ENCODE measurements at regions not wholly inside any gene's neighbourhood (a gene's known extent, or its start where the extent isn't known, plus 50 kb on each side); places are given as distances from the start of the nearest gene placed in this dataset.

GRCh38 chr3:24846286-24846860, 351.7 kb upstream of the THRB start:
- Histone ChIP-seq H3K36me3 (replicated peaks; ENCODE audit: insufficient read depth, low read length) (no peaks in the 10 kb centered on the region), H3K9ac (ENCODE audit: low read length) (no peak overlapping the region), H3F3A (ENCODE audit: insufficient read depth, low read length) (no peaks in the 10 kb centered on the region), H3K4me3 (ENCODE audit: low read length) (no peak overlapping the region), H2AFZ (ENCODE audit: low read length) (no peak overlapping the region), H4K20me1 (ENCODE audit: insufficient read depth, low read length) (no peaks in the 10 kb centered on the region), H3K4me1 (ENCODE audit: low read length) (no peaks in the 10 kb centered on the region), H3K79me2 (ENCODE audit: low read length) (no peaks in the 10 kb centered on the region), H3K4me2 (ENCODE audit: low read depth, low read length) (no peak overlapping the region), H3K9me3 (replicated peaks; ENCODE audit: insufficient read depth, low read length) (no peaks in the 10 kb centered on the region), H3K27ac (ENCODE audit: low read length) (no peak overlapping the region), H3K9me2 (replicated peaks; ENCODE audit: insufficient read depth, low read length) (no peaks in the 10 kb centered on the region), H3K27me3 (replicated peaks; ENCODE audit: insufficient read depth, low read length) (no peaks in the 10 kb centered on the region)
- TF ChIP-seq EZH2phosphoT487 (IDR thresholded peaks at IDR 0.05; ENCODE audit: low read length) (no peak), CTCF (IDR thresholded peaks at IDR 0.05; ENCODE audit: low read length) (no peak), EZH2 (optimal IDR thresholded peaks at IDR 0.05; ENCODE audit: low read depth, low read length) (no peak)
- no peak for DNase-seq

DNA sequence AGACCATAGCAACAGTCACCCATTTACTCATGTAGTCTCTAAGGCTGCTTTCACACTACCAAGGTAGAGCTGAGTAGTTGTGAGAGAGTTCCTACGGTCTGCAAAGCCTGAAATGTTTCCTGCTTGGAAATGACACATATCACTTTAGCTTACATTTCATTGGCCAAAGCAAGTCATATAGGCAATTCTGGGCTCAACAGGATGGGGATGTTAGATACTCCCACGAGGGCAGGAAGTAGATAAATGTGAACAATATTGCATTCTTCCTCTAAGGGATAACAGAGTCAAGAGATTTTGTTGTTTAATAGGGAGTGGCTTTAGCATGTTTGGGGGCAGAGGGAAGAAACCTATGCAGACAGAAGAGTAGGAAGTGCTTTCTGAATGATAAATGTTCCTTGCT, 355.6 kb upstream of the THRB start:
- Histone ChIP-seq H4K20me1 (ENCODE audit: insufficient read depth, low read length) (no peaks in the 10 kb centered on the region), H3K27me3 (replicated peaks; ENCODE audit: insufficient read depth, low read length) (no peaks in the 10 kb centered on the region), H3K79me2 (ENCODE audit: low read length) (no peaks in the 10 kb centered on the region), H3K27ac (ENCODE audit: low read length) (no peak overlapping the region), H2AFZ (ENCODE audit: low read length) (no peak overlapping the region), H3K36me3 (replicated peaks; ENCODE audit: insufficient read depth, low read length) (no peaks in the 10 kb centered on the region), H3F3A (ENCODE audit: insufficient read depth, low read length) (no peaks in the 10 kb centered on the region), H3K9ac (ENCODE audit: low read length) (no peak overlapping the region), H3K4me2 (ENCODE audit: low read depth, low read length) (no peak overlapping the region), H3K4me1 (ENCODE audit: low read length) (no peaks in the 10 kb centered on the region), H3K9me3 (replicated peaks; ENCODE audit: insufficient read depth, low read length) (no peaks in the 10 kb centered on the region), H3K9me2 (replicated peaks; ENCODE audit: insufficient read depth, low read length) (no peaks in the 10 kb centered on the region), H3K4me3 (ENCODE audit: low read length) (no peak overlapping the region)
- TF ChIP-seq CTCF (IDR thresholded peaks at IDR 0.05; ENCODE audit: low read length) (no peak), EZH2 (optimal IDR thresholded peaks at IDR 0.05; ENCODE audit: low read depth, low read length) (no peak), EZH2phosphoT487 (IDR thresholded peaks at IDR 0.05; ENCODE audit: low read length) (no peak)
- DNase-seq = no peak

GRCh38 chr3:24853685-24854490, 359.2 kb upstream of the THRB start:
- H4K20me1 ChIP-seq (ENCODE audit: insufficient read depth, low read length) = no peaks in the 10 kb centered on the region
- H3K9me3 ChIP-seq (replicated peaks; ENCODE audit: insufficient read depth, low read length) = no peaks in the 10 kb centered on the region
- no peak overlapping the region for H3K4me2 ChIP-seq (ENCODE audit: low read depth, low read length)
- H3K36me3 ChIP-seq (replicated peaks; ENCODE audit: insufficient read depth, low read length) = no peaks in the 10 kb centered on the region
- no peaks in the 10 kb centered on the region for H3K27me3 ChIP-seq (replicated peaks; ENCODE audit: insufficient read depth, low read length)
- DNase-seq = no peak
- H3K27ac ChIP-seq (ENCODE audit: low read length) = no peak overlapping the region
- H3K9ac ChIP-seq (ENCODE audit: low read length) = no peak overlapping the region
- no peak overlapping the region for H2AFZ ChIP-seq (ENCODE audit: low read length)
- no peaks in the 10 kb centered on the region for H3K9me2 ChIP-seq (replicated peaks; ENCODE audit: insufficient read depth, low read length)
- H3K4me1 ChIP-seq (ENCODE audit: low read length) = no peaks in the 10 kb centered on the region
- H3K79me2 ChIP-seq (ENCODE audit: low read length) = no peaks in the 10 kb centered on the region
- H3F3A ChIP-seq (ENCODE audit: insufficient read depth, low read length) = no peaks in the 10 kb centered on the region
- H3K4me3 ChIP-seq (ENCODE audit: low read length) = no peak overlapping the region
- TF ChIP-seq EZH2phosphoT487 (IDR thresholded peaks at IDR 0.05; ENCODE audit: low read length) = no peak
- TF ChIP-seq EZH2 (optimal IDR thresholded peaks at IDR 0.05; ENCODE audit: low read depth, low read length) = no peak
- no peak for TF ChIP-seq CTCF (IDR thresholded peaks at IDR 0.05; ENCODE audit: low read length)
